NT2/D1 (cell line): ENCODE measurements at regions not wholly inside any gene's neighbourhood (a gene's known extent, or its start where the extent isn't known, plus 50 kb on each side); places are given as distances from the start of the nearest gene placed in this dataset.

ENCODE experiments used
- DNase-seq: peaks from one replicate; pipeline ENCODE4 v3.0.0-alpha.2; 2011; ENCODE audit warnings: low read depth, low spot score
- H3K27me3 ChIP-seq: 2 replicates; pipeline ENCODE4 v1.6.0; 2011; ENCODE audit warnings: mild to moderate bottlenecking; ENCODE audit not compliant: insufficient read length, insufficient read depth
- H3K36me3 ChIP-seq: 2 replicates; pipeline ENCODE4 v1.6.1; 2011; ENCODE audit warnings: mild to moderate bottlenecking, low read length, mixed read lengths; ENCODE audit not compliant: insufficient read depth, insufficient read length
- H3K4me1 ChIP-seq: 2 replicates; pipeline ENCODE4 v1.5.1; 2011; ENCODE audit not compliant: insufficient read depth, insufficient read length
- H3K4me3 ChIP-seq: 2 replicates; pipeline ENCODE4 v1.5.1; 2011; ENCODE audit warnings: low read depth; ENCODE audit not compliant: insufficient read length
- H3K9ac ChIP-seq: 2 replicates; pipeline ENCODE4 v1.6.0; 2011; ENCODE audit warnings: low read depth; ENCODE audit not compliant: insufficient read length
- H3K9me3 ChIP-seq: 2 replicates; pipeline ENCODE4 v1.5.1; 2011; ENCODE audit warnings: mild to moderate bottlenecking, low read length; ENCODE audit not compliant: insufficient read depth
- SUZ12 ChIP-seq: IDR thresholded peaks from 2 replicates; pipeline ENCODE4 v1.6.1; 2011; ENCODE audit not compliant: insufficient read length, insufficient read depth; ENCODE audit errors: extremely low read depth
- YY1 ChIP-seq: IDR thresholded peaks from 2 replicates; pipeline ENCODE4 v1.6.1; 2011; ENCODE audit not compliant: insufficient read length, insufficient read depth
- ZNF274 ChIP-seq: IDR thresholded peaks from 2 replicates; pipeline ENCODE4 v1.6.1; 2011; ENCODE audit warnings: mild to moderate bottlenecking, low read depth, low read length

GRCh38 chr2:120401275-120402066, 55.5 kb downstream of the INHBB start:
- TF ChIP-seq SUZ12 (no peak), ZNF274 (no peak)
- no peak for DNase-seq
- Histone ChIP-seq H3K9ac (no peak overlapping the region), H3K36me3 (no peaks in the 10 kb centered on the region), H3K9me3 (no peaks in the 10 kb centered on the region), H3K4me3 (no peak overlapping the region), H3K27me3 (peaks cover 9% of the 10 kb centered on the region), H3K4me1 (peaks cover 24% of the 10 kb centered on the region)

- no peak overlapping the region for H3K4me3 ChIP-seq
- no peak for DNase-seq
- peaks cover 18% of the 10 kb centered on the region for H3K4me1 ChIP-seq
- no peaks in the 10 kb centered on the region for H3K36me3 ChIP-seq
- H3K27me3 ChIP-seq = peaks cover 10% of the 10 kb centered on the region
- TF ChIP-seq ZNF274 = no peak
- no peak overlapping the region for H3K9ac ChIP-seq
- no peaks in the 10 kb centered on the region for H3K9me3 ChIP-seq
Observed at GRCh38 chr2:120402067-120402433, 56.1 kb downstream of the INHBB start.

- TF ChIP-seq SUZ12 (no peak), ZNF274 (no peak), YY1 (no peak)
- no peak overlapping the region for H3K4me3 ChIP-seq
- no peak for DNase-seq
- no peaks in the 10 kb centered on the region for H3K9me3 ChIP-seq
- H3K4me1 ChIP-seq = peaks cover 17% of the 10 kb centered on the region
- no peaks in the 10 kb centered on the region for H3K36me3 ChIP-seq
- peaks cover 10% of the 10 kb centered on the region for H3K27me3 ChIP-seq
- no peak overlapping the region for H3K9ac ChIP-seq
Observed at GRCh38 chr2:120402508-120402907, 56.6 kb downstream of the INHBB start.

GRCh38 chr2:120403261-120403660, 57.3 kb downstream of the INHBB start:
- H3K9me3 ChIP-seq = no peaks in the 10 kb centered on the region
- H3K9ac ChIP-seq = no peak overlapping the region
- no peaks in the 10 kb centered on the region for H3K36me3 ChIP-seq
- no peak for TF ChIP-seq YY1
- no peak for TF ChIP-seq SUZ12
- TF ChIP-seq ZNF274 = no peak
- no peak for DNase-seq
- H3K27me3 ChIP-seq = peaks cover 10% of the 10 kb centered on the region
- H3K4me3 ChIP-seq = no peak overlapping the region
- H3K4me1 ChIP-seq = peaks cover 13% of the 10 kb centered on the region

- Histone ChIP-seq H3K4me1 (peaks cover 9% of the 10 kb centered on the region), H3K4me3 (no peak overlapping the region), H3K9me3 (no peaks in the 10 kb centered on the region), H3K27me3 (peaks cover 10% of the 10 kb centered on the region), H3K9ac (no peak overlapping the region), H3K36me3 (no peaks in the 10 kb centered on the region)
- DNase-seq = no peak
- TF ChIP-seq SUZ12 (no peak), ZNF274 (no peak), YY1 (no peak)
Observed at GRCh38 chr2:120403676-120404075, 57.7 kb downstream of the INHBB start.

GRCh38 chr2:120404274-120404673, 58.3 kb downstream of the INHBB start:
- Histone ChIP-seq H3K9ac (no peak overlapping the region), H3K27me3 (peaks cover 10% of the 10 kb centered on the region), H3K36me3 (no peaks in the 10 kb centered on the region), H3K9me3 (0 out of 2 replicates have a peak, but pooled peaks cover 1% of the 10 kb centered on the region), H3K4me1 (peaks cover 8% of the 10 kb centered on the region), H3K4me3 (no peak overlapping the region)
- TF ChIP-seq SUZ12 (no peak), YY1 (no peak), ZNF274 (no peak)
- no peak for DNase-seq

- Histone ChIP-seq H3K4me3 (no peak overlapping the region), H3K9ac (no peak overlapping the region), H3K27me3 (peaks cover 6% of the 10 kb centered on the region), H3K36me3 (no peaks in the 10 kb centered on the region), H3K4me1 (peaks cover 8% of the 10 kb centered on the region), H3K9me3 (peaks cover 10% of the 10 kb centered on the region)
- no peak for TF ChIP-seq YY1
- no peak for DNase-seq
Observed at GRCh38 chr2:120404941-120405758, 59.2 kb downstream of the INHBB start.

- H3K4me1 ChIP-seq = peaks cover 3% of the 10 kb centered on the region
- DNase-seq = no peak
- H3K4me3 ChIP-seq = no peak overlapping the region
- H3K9ac ChIP-seq = no peak overlapping the region
- H3K36me3 ChIP-seq = no peaks in the 10 kb centered on the region
- TF ChIP-seq SUZ12 (no peak), ZNF274 (no peak)
- H3K27me3 ChIP-seq = peaks cover 3% of the 10 kb centered on the region
- H3K9me3 ChIP-seq = peaks cover 12% of the 10 kb centered on the region
Observed at GRCh38 chr2:120405759-120406099, 59.8 kb downstream of the INHBB start.
